Fibroblast of lung (primary cell): ENCODE measurements at regions not wholly inside any gene's neighbourhood (a gene's known extent, or its start where the extent isn't known, plus 50 kb on each side); places are given as distances from the start of the nearest gene placed in this dataset.

Experiments
- EZH2 ChIP-seq: IDR thresholded peaks from 2 replicates; pipeline ENCODE4 v1.5.1; 2012; ENCODE audit warnings: low read length, control low read depth, mild to moderate bottlenecking; ENCODE audit errors: missing control alignments
- TF ChIP-seq, protein P1 (sequence below), 2 donors: IDR thresholded peaks in 1 of 2; conservative IDR thresholded peaks in 1 of 2; 1 replicate in 1 of 2; 2 replicates in 1 of 2; pipeline ENCODE4 v1.5.1; 2011 to 2012; ENCODE audit warnings: low read length in 2 of 2, control low read depth in 1 of 2, inconsistent platforms in 1 of 2, low read depth in 1 of 2, mild to moderate bottlenecking in 1 of 2

DNA sequence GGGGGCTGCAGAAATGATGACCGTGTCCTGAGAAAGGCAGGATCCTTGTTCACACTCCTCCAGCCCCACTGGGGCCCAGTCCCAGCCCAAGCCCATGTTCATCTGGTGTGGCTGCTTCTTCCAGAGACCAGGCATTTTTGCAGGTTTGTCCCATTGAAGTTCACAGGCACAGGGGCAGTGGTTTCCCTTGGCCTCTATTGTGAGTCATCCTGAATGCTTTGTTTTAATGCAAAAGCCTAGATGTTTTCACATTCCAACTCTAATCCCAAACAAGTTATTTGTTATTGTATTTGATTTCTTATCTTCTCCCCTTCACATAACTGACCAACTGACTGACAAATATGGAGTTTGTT lies 426.4 kb upstream of the ID2 start:
- TF ChIP-seq, protein P1, sequence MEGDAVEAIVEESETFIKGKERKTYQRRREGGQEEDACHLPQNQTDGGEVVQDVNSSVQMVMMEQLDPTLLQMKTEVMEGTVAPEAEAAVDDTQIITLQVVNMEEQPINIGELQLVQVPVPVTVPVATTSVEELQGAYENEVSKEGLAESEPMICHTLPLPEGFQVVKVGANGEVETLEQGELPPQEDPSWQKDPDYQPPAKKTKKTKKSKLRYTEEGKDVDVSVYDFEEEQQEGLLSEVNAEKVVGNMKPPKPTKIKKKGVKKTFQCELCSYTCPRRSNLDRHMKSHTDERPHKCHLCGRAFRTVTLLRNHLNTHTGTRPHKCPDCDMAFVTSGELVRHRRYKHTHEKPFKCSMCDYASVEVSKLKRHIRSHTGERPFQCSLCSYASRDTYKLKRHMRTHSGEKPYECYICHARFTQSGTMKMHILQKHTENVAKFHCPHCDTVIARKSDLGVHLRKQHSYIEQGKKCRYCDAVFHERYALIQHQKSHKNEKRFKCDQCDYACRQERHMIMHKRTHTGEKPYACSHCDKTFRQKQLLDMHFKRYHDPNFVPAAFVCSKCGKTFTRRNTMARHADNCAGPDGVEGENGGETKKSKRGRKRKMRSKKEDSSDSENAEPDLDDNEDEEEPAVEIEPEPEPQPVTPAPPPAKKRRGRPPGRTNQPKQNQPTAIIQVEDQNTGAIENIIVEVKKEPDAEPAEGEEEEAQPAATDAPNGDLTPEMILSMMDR (conservative IDR thresholded peaks at IDR 0.05 in 1 of 2, IDR thresholded peaks at IDR 0.05 in 1 of 2; ENCODE audit: low read depth in 1 of 2, low read length in 2 of 2) = no peak
- no peak for TF ChIP-seq EZH2
